Natural killer cell (primary cell): ENCODE measurements at regions not wholly inside any gene's neighbourhood (a gene's known extent, or its start where the extent isn't known, plus 50 kb on each side); places are given as distances from the start of the nearest gene placed in this dataset.

ENCODE experiments used
- ATAC-seq, 3 donors: fragments of 150-1000 bp in 2 of 3; fragments of 200-7000 bp in 1 of 3; cut with Tn5 transposase; 1 replicate in 1 of 3; 2 replicates in 2 of 3; pipeline ENCODE4 v1.10.0; 2021; ENCODE audit warnings: mild to moderate bottlenecking in 2 of 3, moderate library complexity in 2 of 3
- DNase-seq, 2 donors: peaks; one replicate each; pipeline versions ENCODE4 v3.0.0 to v3.0.0-alpha.2; 2013 to 2021; ENCODE audit warnings: mixed read lengths in 1 of 2
- H3K27ac ChIP-seq: one replicate; pipeline ENCODE4 v1.5.1; 2013; ENCODE audit warnings: mild to moderate bottlenecking, low read length
- H3K27me3 ChIP-seq: one replicate; pipeline ENCODE4 v1.6.1; 2013; ENCODE audit warnings: low read length; ENCODE audit not compliant: control insufficient read depth, insufficient read depth
- H3K36me3 ChIP-seq: one replicate; pipeline ENCODE4 v1.6.1; 2013; ENCODE audit warnings: low read length; ENCODE audit not compliant: control insufficient read depth, insufficient read depth
- H3K4me1 ChIP-seq: one replicate; pipeline ENCODE4 v1.6.1; 2013; ENCODE audit warnings: low read length; ENCODE audit not compliant: control insufficient read depth, insufficient read depth
- H3K4me3 ChIP-seq: one replicate; pipeline ENCODE4 v1.5.1; 2013; ENCODE audit warnings: low read length
- H3K9me3 ChIP-seq: one replicate; pipeline ENCODE4 v1.6.1; 2013; ENCODE audit warnings: low read length; ENCODE audit not compliant: control insufficient read depth, insufficient read depth
- H3K27ac Mint-ChIP-seq, 2 donors: one replicate each; pipeline ENCODE4 v1.8.0; 2022; ENCODE audit warnings: mild to moderate bottlenecking in 2 of 2, mixed read lengths in 2 of 2, moderate library complexity in 1 of 2
- H3K27me3 Mint-ChIP-seq, 2 donors: one replicate each; pipeline ENCODE4 v1.8.0; 2022; ENCODE audit warnings: low read depth in 2 of 2, mixed read lengths in 2 of 2
- H3K36me3 Mint-ChIP-seq: one replicate; pipeline ENCODE4 v1.8.0; 2022; ENCODE audit warnings: mixed read lengths
- H3K4me1 Mint-ChIP-seq, 2 donors: one replicate each; pipeline ENCODE4 v1.8.0; 2022; ENCODE audit warnings: mixed read lengths in 2 of 2
- H3K4me3 Mint-ChIP-seq: one replicate; pipeline ENCODE4 v1.8.0; 2022; ENCODE audit warnings: mild to moderate bottlenecking, moderate library complexity, mixed read lengths
- H3K9me3 Mint-ChIP-seq, 2 donors: one replicate each; pipeline ENCODE4 v1.8.0; 2022; ENCODE audit warnings: mixed read lengths in 2 of 2
- CTCF ChIP-seq: fragments of 200-600 bp; IDR thresholded peaks from one replicate; pipeline ENCODE4 v1.8.0; 2022; ENCODE audit warnings: antibody characterized with exemption
- WGBS: methylation state at CpG from one replicate; pipeline ENCODE4 v1.1.7; 2013; ENCODE audit warnings: missing lambda C conversion rate; ENCODE audit not compliant: insufficient coverage; 5-methylcytosine and 5-hydroxymethylcytosine counted together
- intact Hi-C: fragments of 100-400 bp; cut with micrococcal nuclease; formaldehyde crosslinking; loops from one replicate; pipeline ENCODE4 v1.14.2; 2022

- Mint-ChIP-seq H3K27me3 (peaks cover 5 to 9% of the 10 kb centered on the region in 2 donors), H3K4me1 (no peaks in the 10 kb centered on the region), H3K36me3 (no peaks in the 10 kb centered on the region), H3K9me3 (peaks cover 0 to 6% of the 10 kb centered on the region in 2 donors), H3K4me3 (no peak overlapping the region), H3K27ac (no peak overlapping the region)
- Histone ChIP-seq H3K27ac (no peak overlapping the region), H3K27me3 (no peaks in the 10 kb centered on the region), H3K4me1 (no peaks in the 10 kb centered on the region), H3K4me3 (no peak overlapping the region), H3K9me3 (peaks cover 10% of the 10 kb centered on the region), H3K36me3 (no peaks in the 10 kb centered on the region)
- intact Hi-C loops = no loop called here
- ATAC-seq (no peak), DNase-seq (no peak)
- 88% methylated on average over 3 of the region's 4 CpGs for WGBS
- no peak for TF ChIP-seq CTCF
Observed at GRCh38 chr6:106899697-106900096, 74.8 kb downstream of the CD24 start.

- Mint-ChIP-seq H3K36me3 (no peaks in the 10 kb centered on the region), H3K4me1 (no peaks in the 10 kb centered on the region), H3K4me3 (no peak overlapping the region), H3K27ac (no peak overlapping the region), H3K27me3 (peaks cover 5 to 8% of the 10 kb centered on the region in 2 donors), H3K9me3 (peaks cover 0 to 6% of the 10 kb centered on the region in 2 donors)
- TF ChIP-seq CTCF = no peak
- H3K9me3 ChIP-seq = peaks cover 10% of the 10 kb centered on the region
- no peaks in the 10 kb centered on the region for H3K27me3 ChIP-seq
- H3K4me3 ChIP-seq = no peak overlapping the region
- intact Hi-C loops = no loop called here
- no peaks in the 10 kb centered on the region for H3K4me1 ChIP-seq
- no peak for DNase-seq
- WGBS = 94% methylated on average over 5 of the region's 5 CpGs
- no peaks in the 10 kb centered on the region for H3K36me3 ChIP-seq
- ATAC-seq = no peak
- H3K27ac ChIP-seq = no peak overlapping the region
Observed at GRCh38 chr6:106897580-106897979, 76.9 kb downstream of the CD24 start.

GRCh38 chr6:106895703-106896040 lies 78.9 kb downstream of the CD24 start:
- Mint-ChIP-seq H3K9me3 (peaks cover 0 to under 1% of the 10 kb centered on the region in 2 donors), H3K36me3 (no peaks in the 10 kb centered on the region), H3K27ac (no peak overlapping the region), H3K4me1 (no peaks in the 10 kb centered on the region), H3K4me3 (no peak overlapping the region), H3K27me3 (peaks cover 4 to 12% of the 10 kb centered on the region in 2 donors)
- Histone ChIP-seq H3K4me1 (no peaks in the 10 kb centered on the region), H3K9me3 (no peaks in the 10 kb centered on the region), H3K4me3 (no peak overlapping the region), H3K27me3 (no peaks in the 10 kb centered on the region), H3K36me3 (no peaks in the 10 kb centered on the region), H3K27ac (no peak overlapping the region)
- DNase-seq = no peak
- ATAC-seq = no peak
- no peak for TF ChIP-seq CTCF
- intact Hi-C loops = no loop called here
- WGBS = 80% methylated on average over 5 of the region's 5 CpGs

- H3K27me3 Mint-ChIP-seq = peaks cover 5 to 17% of the 10 kb centered on the region in 2 donors
- 88% methylated on average over 5 of the region's 6 CpGs for WGBS
- intact Hi-C loops = no loop called here
Observed at GRCh38 chr6:106894978-106895702, 79.4 kb downstream of the CD24 start.

More at GRCh38 chr6:106894978-106895702, 79.4 kb downstream of the CD24 start:
- Mint-ChIP-seq H3K4me3 (no peak overlapping the region), H3K36me3 (no peaks in the 10 kb centered on the region), H3K4me1 (no peaks in the 10 kb centered on the region), H3K9me3 (no peaks in the 10 kb centered on the region), H3K27ac (no peak overlapping the region)
- Histone ChIP-seq H3K36me3 (no peaks in the 10 kb centered on the region), H3K4me3 (no peak overlapping the region), H3K27ac (no peak overlapping the region), H3K9me3 (no peaks in the 10 kb centered on the region), H3K27me3 (no peaks in the 10 kb centered on the region), H3K4me1 (no peaks in the 10 kb centered on the region)
- no peak for TF ChIP-seq CTCF
- DNase-seq (no peak), ATAC-seq (no peak)
